GM21381 (cell line): ENCODE measurements at regions not wholly inside any gene's neighbourhood (a gene's known extent, or its start where the extent isn't known, plus 50 kb on each side); places are given as distances from the start of the nearest gene placed in this dataset.

Source experiments
- ATAC-seq: cut with Tn5 transposase; IDR thresholded peaks from one replicate; pipeline ENCODE4 v1.9.1; 2021; ENCODE audit warnings: mild to moderate bottlenecking, moderate library complexity; ENCODE audit not compliant: unreplicated experiment

DNA sequence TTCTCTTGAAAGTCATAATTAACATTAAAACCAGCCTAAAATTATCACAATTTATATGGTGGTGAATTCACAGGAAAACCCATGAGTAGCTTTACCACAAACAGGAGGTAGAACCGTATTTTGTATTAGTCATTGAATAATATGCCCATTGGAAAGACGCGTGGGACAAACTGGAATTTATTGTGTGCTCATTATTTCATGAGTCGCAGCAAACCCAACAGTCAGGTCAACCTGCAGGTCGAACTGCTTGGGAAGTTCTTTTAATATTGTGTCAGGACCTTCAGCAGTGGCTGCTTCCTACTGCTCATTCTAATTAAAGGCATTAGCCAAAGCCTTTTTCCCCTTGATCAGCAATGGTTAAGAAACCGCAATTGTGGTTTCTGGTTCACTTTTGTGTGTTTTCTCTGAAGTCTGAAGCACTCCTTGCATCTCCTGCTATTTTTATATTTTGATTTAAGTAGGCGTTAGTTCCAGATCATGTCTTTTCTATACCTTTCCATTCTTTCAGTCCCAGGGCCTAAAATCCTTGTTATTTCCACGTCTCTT lies 100.1 kb downstream of the RAB11FIP2 start:
- ATAC-seq, result no peak

DNA sequence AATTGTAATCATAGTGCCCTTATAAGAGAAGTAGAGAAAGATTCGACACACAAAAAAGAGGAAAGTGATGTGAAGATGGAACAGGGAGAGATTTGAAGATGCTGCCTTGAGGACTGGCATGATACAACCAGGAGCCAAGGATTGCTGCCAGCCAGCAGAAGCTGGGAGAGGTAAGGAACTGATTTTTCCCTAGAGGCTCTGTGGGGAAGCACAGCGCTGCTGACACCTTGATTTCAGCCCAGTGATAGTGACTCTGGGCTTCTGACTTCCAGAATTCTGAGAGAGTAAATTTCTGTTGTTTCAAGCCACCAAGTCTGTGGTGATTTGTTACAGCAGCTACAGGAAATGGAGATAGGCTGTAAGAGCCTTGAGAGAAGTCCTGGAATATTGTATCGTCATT lies 98.2 kb downstream of the RAB11FIP2 start:
- ATAC-seq, result no peak

DNA sequence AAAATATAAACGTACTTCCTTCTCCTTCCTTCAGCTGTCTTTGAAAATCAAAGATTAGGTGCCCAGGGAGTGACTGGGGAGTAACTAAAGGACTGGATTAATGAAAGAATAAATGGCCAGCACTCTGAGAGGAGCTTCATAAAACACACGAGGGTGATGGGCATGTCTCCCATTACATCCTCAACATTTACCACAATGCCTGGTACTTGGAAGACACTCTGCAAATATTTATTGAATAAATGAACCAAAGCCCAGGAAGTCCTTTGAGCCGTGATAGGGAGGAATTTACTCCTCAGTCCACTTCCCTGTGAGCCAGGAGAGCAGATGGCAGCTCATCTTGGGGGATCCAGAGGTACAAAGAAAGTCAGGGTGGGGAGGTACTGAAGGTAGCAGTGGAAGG lies 96.3 kb downstream of the RAB11FIP2 start:
- no peak for ATAC-seq
